ENCODE measurements at regions not wholly inside any gene's neighbourhood (a gene's known extent, or its start where the extent isn't known, plus 50 kb on each side); places are given as distances from the start of the nearest gene placed in this dataset.

GRCh38 chr5:60248901-60249300 is 355.4 kb upstream of the PDE4D start:
- TF ChIP-seq, protein P1, sequence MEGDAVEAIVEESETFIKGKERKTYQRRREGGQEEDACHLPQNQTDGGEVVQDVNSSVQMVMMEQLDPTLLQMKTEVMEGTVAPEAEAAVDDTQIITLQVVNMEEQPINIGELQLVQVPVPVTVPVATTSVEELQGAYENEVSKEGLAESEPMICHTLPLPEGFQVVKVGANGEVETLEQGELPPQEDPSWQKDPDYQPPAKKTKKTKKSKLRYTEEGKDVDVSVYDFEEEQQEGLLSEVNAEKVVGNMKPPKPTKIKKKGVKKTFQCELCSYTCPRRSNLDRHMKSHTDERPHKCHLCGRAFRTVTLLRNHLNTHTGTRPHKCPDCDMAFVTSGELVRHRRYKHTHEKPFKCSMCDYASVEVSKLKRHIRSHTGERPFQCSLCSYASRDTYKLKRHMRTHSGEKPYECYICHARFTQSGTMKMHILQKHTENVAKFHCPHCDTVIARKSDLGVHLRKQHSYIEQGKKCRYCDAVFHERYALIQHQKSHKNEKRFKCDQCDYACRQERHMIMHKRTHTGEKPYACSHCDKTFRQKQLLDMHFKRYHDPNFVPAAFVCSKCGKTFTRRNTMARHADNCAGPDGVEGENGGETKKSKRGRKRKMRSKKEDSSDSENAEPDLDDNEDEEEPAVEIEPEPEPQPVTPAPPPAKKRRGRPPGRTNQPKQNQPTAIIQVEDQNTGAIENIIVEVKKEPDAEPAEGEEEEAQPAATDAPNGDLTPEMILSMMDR (tag by site-specific recombination; IDR thresholded peaks at IDR 0.05): no peak
- TF ChIP-seq ZNF768 (tag by site-specific recombination; IDR thresholded peaks at IDR 0.05): no peak
- TF ChIP-seq ZNF623 (tag by site-specific recombination; IDR thresholded peaks at IDR 0.05): no peak
- no peak for TF ChIP-seq ZNF600 (tag by site-specific recombination; IDR thresholded peaks at IDR 0.05)
- TF ChIP-seq, protein P2, sequence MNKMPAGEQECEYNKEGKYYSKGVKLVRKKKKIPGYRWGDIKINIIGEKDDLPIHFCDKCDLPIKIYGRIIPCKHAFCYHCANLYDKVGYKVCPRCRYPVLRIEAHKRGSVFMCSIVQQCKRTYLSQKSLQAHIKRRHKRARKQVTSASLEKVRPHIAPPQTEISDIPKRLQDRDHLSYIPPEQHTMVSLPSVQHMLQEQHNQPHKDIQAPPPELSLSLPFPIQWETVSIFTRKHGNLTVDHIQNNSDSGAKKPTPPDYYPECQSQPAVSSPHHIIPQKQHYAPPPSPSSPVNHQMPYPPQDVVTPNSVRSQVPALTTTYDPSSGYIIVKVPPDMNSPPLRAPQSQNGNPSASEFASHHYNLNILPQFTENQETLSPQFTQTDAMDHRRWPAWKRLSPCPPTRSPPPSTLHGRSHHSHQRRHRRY (tag by site-specific recombination; IDR thresholded peaks at IDR 0.05): no peak
- TF ChIP-seq REPIN1 (tag by site-specific recombination; IDR thresholded peaks at IDR 0.05; ENCODE audit: low read depth): no peak
- no peak for TF ChIP-seq SP2 (tag by site-specific recombination; IDR thresholded peaks at IDR 0.05)
- TF ChIP-seq ZSCAN16 (tag by site-specific recombination; IDR thresholded peaks at IDR 0.05): no peak
